Suppressor macrophage treated with lipopolysaccharide for 1 hour (primary cell): ENCODE measurements at regions not wholly inside any gene's neighbourhood (a gene's known extent, or its start where the extent isn't known, plus 50 kb on each side); places are given as distances from the start of the nearest gene placed in this dataset.
A peak's percentile ranks its signal among the peaks of the same experiment; 100 is the strongest.

ENCODE experiments used
- DNase-seq, 3 donors: peaks; one replicate each; pipeline ENCODE4 v3.0.0-alpha.2; 2020 to 2022

GRCh38 chr1:181341026-181341632 lies 142.2 kb upstream of the CACNA1E start:
- no peak for DNase-seq

GRCh38 chr1:181344091-181344490 lies 139.2 kb upstream of the CACNA1E start:
- DNase-seq, result no peak

DNA sequence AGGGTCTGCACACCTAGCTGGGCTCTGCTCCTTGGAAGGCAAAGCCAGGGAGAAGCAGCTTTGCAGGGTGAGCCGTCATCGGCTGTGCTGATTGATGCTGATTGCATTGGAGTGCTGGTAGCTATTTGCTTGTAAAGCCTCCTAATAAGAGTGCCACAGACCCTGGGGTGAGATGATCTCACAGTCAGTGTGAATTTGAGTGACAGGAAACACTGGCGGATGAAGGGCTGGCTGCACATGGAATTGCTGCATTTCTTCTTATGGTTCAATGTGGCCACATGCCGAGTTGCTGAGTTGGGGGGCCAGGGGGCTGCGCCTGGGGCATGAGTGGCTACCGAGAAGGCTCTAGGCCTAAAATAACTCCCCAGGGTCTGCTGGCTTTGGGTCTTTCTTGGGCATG lies 138.2 kb upstream of the CACNA1E start:
- no peak for DNase-seq

DNA sequence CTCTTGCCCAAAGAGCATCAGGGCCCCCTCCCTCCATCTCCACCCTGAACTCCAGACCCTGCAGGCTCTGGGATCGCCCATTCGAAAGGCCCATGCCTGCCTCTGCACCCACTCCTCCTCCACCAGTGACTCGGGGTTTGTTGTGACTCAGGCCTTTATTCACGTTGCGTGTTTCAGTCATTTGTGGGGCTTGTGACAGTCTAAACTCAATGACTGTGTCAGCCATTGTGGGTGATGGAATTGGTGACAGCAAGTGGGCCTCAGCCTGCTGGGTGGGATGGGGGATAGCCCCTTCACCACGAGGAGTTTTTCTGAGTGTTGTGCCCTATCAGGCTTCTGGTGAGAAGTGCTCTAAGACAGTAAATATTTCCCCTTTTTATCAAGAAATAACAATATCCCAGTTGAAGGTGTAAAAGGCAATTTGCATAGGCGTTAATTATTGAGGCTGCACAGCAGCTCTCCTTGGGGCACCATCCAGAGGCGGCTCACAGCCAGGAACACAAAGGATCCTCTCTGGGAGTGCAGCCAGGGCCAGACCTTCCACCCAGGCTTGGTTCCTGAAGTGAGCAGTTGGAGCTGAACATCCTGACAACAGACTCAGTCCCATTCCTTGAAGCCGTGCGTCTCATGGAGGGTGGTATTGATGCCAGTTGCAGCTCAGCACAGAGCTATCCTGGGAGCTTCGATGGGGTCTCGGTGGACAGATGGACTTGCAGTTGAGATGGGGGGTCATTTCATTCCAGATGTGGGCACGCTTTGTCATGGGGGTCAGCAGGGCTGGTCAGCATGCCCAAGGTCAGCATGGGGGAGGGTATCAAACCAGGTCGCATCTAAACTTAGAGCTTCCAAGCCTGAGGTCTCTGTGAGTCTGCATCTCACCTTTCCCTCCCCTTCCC lies 135.6 kb upstream of the CACNA1E start:
- DNase-seq, result no peak

DNA sequence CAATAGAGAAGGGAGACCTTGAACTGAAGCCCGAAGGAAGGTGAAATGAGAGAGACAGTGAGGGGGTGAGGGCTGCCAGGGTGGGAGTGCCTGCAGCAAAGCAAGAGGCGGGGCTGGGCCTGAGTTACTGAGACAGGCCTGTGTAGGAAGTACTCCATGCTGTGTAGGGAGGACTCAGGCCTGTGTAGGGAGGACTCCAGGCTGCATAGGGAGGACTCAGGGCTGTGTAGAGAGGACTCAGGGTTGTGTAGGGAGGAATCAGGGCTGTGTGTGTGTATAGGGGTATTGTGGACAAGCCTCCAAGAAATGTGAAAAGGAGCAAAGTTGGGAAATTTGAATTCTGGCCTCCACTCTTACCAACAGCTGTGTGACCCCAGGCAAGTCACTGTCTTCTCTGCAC lies 133.8 kb upstream of the CACNA1E start:
- DNase-seq, result no peak

DNA sequence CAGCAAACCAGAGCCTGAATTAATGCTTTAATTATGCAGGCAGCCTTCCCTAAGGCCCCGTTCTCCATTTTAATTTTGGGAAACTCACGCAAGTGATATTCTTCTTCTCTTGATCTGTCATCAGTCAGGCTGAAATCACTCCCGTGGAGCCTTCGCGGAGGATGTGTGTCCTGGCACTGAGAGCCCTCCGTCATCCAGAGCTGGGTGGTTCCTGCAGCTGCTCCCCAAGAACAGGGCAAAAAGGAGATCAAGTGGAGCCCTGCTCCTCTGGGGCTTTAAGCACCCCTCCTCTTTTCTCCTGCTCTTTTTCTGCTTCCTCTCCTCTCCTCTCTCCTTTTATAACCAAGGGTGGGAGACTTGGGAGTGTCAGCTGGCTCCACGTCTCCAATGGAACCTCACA lies 133.2 kb upstream of the CACNA1E start:
- DNase-seq, result no peak

DNA sequence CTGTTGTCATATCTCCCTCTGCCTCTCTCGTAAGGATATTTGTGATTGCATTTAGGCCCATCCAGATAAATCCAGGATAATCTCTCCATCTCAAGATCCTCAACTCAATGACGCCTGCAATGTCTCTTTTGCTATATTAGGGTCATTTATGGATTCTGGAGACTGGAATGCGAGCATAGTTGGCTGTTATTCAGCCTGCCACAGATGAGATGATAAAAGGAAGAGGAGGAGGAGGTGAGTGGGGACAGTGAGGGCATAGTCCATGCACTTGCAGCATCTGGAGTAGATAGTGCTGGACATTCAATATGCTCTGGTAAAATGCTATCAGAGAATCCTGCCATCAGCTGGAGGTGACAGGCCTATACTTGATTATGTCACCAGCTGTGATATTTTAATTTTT lies 131.6 kb upstream of the CACNA1E start:
- no peak for DNase-seq

DNA sequence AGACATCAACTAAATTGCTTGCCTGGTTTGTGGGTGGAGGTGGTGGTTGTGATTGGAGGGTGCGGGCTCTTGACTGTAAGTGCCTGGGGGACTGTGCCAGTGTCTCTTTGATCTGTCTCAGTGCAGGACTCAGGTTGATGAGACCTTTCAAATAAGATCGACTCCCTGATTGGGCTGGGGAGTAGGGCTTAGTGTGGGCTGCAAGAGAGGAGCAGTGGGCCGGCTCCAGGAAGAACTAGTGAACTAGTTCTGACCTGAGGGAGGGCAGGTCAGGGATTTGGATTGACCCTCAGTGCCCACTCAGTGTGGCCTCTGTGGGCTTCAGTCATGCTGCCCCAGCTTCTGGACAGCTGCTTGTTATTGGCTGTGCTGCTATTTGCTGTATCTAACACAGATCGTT lies 130.6 kb upstream of the CACNA1E start:
- DNase-seq, result no peak

GRCh38 chr1:181353526-181353925 lies 129.8 kb upstream of the CACNA1E start:
- DNase-seq, result no peak

DNA sequence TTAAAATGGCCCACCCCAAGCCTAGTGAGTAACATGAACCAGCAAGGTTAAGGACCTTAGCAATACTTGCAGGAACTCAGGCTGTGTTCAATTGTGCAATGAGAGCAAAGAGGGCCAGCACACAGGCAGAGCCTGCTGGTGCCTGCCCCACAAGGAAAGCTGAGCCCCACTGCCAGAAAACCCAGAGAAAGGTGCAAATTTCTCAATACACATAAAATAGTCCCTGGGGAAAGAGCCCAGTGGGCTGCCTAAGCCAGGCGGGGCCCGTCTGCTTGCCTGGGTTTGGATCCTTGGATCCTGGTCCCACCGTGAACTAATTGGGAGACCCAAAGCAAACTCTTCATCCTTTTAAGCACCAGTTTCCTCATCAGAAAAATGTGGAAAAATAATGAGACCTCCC lies 128.5 kb upstream of the CACNA1E start:
- DNase-seq, result no peak

DNA sequence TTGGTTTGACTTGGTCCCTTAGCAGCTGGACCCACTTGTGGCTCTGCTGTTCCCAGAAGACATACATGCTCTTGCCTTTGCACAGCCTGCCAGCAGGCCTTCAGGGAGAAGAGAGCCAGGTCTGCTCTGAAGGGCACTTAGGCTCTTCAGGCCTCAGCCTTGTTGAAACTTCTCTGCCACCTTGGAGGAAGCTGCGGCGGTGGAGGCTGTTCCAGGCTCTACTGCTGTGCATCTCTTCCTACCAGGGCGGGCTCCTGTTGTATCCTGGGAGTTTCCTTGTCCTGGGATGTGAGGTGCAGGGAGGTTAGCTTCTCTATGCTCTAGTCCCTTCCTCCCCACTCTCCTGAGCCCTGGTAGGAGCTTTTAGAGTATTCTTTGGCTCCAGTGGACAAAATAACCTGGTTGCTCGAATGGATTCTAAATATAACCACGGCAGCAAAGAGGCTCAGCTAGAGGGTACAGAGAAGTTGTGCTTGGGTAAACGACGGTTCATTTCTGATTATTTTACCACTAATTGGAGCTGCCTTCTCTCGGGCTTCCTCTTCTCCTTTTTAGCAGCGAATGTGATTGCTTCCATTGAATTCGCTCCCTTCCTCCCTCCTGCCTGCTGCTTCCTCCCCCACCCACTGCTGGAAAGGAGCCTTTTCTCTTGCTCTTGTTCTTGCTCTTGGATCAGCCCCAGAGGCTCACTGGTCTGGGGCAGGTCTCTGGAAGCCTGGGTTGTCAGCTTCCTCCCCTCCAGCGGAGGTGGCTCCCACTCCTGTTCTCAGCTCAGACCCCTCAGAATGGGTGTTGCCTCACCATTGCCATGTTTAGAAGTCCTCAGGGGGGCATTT lies 126.6 kb upstream of the CACNA1E start:
- DNase-seq, result peak in 2 of 3 donors; percentile 7 to 20

- DNase-seq, result no peak
Measured at GRCh38 chr1:181359012-181359411, 124.3 kb upstream of the CACNA1E start.

GRCh38 chr1:181364801-181365200 lies 118.5 kb upstream of the CACNA1E start:
- DNase-seq, result no peak

DNA sequence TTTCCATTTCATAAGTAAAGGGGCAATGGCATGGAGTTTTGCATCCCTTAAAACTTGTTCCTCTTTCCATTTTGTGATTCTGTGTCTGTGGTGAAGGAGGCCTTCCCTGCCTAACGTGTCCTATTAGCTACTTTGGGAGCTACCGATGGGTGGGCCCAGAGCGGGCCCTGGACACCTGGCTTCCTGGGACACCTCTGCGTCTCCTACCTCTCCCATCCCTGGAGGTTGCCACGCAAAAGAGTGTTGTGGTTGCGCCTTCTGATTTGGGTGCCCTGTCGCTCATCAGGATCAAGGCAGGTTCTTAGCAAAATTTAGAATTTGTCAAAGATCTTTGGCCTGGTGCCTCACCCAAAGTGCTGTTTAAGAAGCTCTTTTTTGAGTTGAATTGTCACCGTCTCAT lies 116.4 kb upstream of the CACNA1E start:
- DNase-seq, result no peak

- no peak for DNase-seq
Measured at GRCh38 chr1:181369416-181369815, 113.9 kb upstream of the CACNA1E start.

DNA sequence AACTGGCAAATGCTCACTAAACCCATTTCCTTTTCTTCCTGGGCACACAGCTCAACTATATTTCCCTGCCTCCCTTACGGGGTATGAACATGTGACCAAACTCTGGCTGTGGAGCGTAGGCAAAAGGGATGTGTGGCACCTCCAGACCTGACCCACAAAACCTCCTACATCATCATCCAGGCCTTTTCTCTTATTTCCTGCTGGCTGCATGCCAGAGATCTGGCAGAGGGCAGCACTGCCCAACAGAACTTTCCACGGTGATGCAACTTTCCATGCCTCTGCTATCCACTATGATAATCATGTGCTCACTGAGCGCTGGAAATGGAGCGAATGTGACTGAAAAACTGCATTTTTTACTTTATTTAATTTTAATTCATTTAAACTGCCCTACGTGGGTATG lies 99.6 kb upstream of the CACNA1E start:
- peak; percentile 58 to 71 (median 66) for DNase-seq

DNA sequence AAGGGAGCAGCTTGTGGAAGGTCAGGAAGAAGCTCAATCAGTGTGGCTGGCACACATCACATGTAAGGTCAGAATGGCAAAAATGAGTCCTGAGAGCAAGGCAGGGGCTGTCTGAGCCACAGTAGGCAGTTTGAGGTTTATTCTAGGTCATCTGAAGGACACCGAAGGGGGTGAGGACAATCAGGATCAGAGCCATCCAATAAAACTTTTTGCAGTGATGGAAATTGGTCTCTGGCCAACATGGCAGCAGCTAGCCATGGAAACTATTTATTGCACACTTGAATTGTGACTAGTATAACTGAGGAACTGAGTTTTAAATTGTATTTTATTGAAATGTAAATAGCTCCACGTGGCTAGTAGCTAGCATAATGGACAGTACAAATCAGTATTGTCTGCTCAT lies 97.0 kb upstream of the CACNA1E start:
- no peak for DNase-seq

- DNase-seq, result no peak
Measured at GRCh38 chr1:181386951-181387350, 96.4 kb upstream of the CACNA1E start.

DNA sequence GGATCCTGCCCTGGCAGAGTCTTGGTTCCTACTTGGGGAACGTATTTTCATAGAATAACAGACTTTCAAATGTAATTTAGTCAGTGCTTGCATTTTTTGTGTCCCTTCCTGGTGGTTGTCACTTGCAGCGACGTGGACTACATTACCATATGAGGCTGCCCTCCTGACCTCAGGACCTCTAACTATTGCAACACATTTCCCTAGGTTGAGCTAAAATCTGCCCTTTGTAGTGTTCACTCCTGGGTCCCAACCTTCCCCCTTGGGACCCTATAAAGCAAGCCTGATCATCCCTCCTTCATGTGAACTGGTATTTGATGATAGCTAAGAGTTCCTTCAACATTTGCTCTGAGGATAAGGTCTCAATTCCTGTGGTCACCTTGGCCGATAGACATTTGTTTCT lies 95.6 kb upstream of the CACNA1E start:
- no peak for DNase-seq

- DNase-seq, result no peak
Measured at GRCh38 chr1:181390410-181391077, 92.8 kb upstream of the CACNA1E start.

DNA sequence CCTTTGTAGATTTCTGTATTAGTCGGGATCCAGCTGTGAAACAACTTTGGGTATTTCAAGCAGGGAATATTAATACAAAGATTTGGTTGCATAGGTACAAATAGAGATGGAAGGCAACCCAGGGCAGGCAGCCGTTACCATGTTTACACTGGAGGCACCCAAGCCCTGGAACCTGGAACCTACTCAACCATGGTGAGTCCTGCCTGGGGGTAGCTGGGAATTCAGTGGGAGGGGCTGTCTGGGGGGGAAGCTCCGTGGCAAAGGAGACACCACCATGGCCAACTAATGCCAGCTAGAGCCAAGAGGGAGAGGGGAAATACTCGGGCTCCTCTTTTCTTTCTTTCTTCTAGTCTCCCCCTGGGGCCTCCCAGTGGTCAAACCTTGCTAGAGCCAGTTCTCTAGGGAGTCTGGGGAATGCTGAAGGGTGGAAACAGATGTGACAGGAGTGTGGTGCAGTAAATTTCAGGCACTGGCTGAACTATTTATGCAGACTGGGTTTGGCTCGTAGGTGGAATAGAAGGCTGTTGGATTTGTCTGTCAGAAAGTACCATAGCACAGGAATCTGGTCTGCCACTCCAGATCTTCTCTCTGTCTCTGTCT lies 91.9 kb upstream of the CACNA1E start:
- no peak for DNase-seq

- DNase-seq, result no peak
Measured at GRCh38 chr1:181392133-181392532, 91.2 kb upstream of the CACNA1E start.
